ENCODE measurements at regions not wholly inside any gene's neighbourhood (a gene's known extent, or its start where the extent isn't known, plus 50 kb on each side); places are given as distances from the start of the nearest gene placed in this dataset.
"Not testable (repeated sequence)": the region's sequence is repeated elsewhere in the genome, so short reads cannot be mapped to it uniquely, and the experiment has no call there.

- DNase-seq = no peak
Observed at GRCh38 chr6:147674099-147674498, 165.6 kb downstream of the SAMD5 start.

- no peak for DNase-seq
Observed at GRCh38 chr6:147674794-147675193, 166.3 kb downstream of the SAMD5 start.

GRCh38 chr6:147675281-147675680 is 166.8 kb downstream of the SAMD5 start:
- DNase-seq = no peak

- peak; percentile 21 for DNase-seq
Observed at GRCh38 chr6:147676495-147677199, 168.2 kb downstream of the SAMD5 start.

GRCh38 chr6:147677647-147678046 is 169.2 kb downstream of the SAMD5 start:
- peak; percentile 18 for DNase-seq

- peak; percentile 25 for DNase-seq
Observed at GRCh38 chr6:147678253-147678652, 169.8 kb downstream of the SAMD5 start.

- DNase-seq = no peak
Observed at GRCh38 chr6:147684906-147685305, 176.4 kb downstream of the SAMD5 start.

- DNase-seq = no peak
Observed at GRCh38 chr6:147689398-147689797, 180.9 kb downstream of the SAMD5 start.

GRCh38 chr6:147691446-147691845 is 183.0 kb downstream of the SAMD5 start:
- no peak for DNase-seq

GRCh38 chr6:147693181-147693580 is 184.7 kb downstream of the SAMD5 start:
- DNase-seq = no peak

GRCh38 chr6:147694556-147694955 is 186.1 kb downstream of the SAMD5 start:
- not testable (repeated sequence) for DNase-seq

- no peak for DNase-seq
Observed at GRCh38 chr6:147695819-147696218, 187.3 kb downstream of the SAMD5 start.

- no peak for DNase-seq
Observed at GRCh38 chr6:147699140-147699539, 190.7 kb downstream of the SAMD5 start.

- no peak for DNase-seq
Observed at GRCh38 chr6:147699637-147700036, 191.1 kb downstream of the SAMD5 start.

GRCh38 chr6:147700436-147701209 is 192.1 kb downstream of the SAMD5 start:
- no peak for DNase-seq

- no peak for DNase-seq
Observed at GRCh38 chr6:147704691-147705090, 196.2 kb downstream of the SAMD5 start.

- DNase-seq = no peak
Observed at GRCh38 chr6:147707524-147707923, 199.0 kb downstream of the SAMD5 start.

- no peak for DNase-seq
Observed at GRCh38 chr6:147708170-147708569, 199.7 kb downstream of the SAMD5 start.

- no peak for DNase-seq
Observed at GRCh38 chr6:147709396-147710272, 201.1 kb downstream of the SAMD5 start.

- no peak for DNase-seq
Observed at GRCh38 chr6:147710890-147711289, 202.4 kb downstream of the SAMD5 start.

GRCh38 chr6:147711476-147711875 is 203.0 kb downstream of the SAMD5 start:
- DNase-seq = no peak

- DNase-seq = no peak
Observed at GRCh38 chr6:147712841-147713240, 204.4 kb downstream of the SAMD5 start.

GRCh38 chr6:147715035-147715434 is 206.5 kb downstream of the SAMD5 start:
- DNase-seq = no peak
